ENCODE measurements at regions not wholly inside any gene's neighbourhood (a gene's known extent, or its start where the extent isn't known, plus 50 kb on each side); places are given as distances from the start of the nearest gene placed in this dataset.

DNA sequence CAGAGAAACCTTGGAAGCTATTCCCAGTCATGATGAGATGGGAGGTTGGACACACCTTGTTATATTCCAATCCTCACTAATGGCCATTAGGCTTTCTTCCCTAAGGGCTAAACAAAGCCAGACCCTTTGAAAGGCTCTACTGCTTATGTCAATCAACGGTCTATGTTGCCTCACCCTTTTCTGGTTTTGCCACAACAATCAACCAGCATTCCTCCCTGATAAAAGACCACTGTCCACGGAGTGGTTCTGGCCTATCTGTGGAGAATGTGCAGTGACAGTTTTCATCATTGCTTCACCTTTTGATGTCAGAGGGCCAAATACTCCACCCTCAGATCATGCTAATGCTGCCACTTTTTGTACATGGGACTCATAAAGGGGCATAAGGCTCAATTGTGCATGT, 913.4 kb downstream of the RPA4 start:
- no peak for TF ChIP-seq EZH2 (IDR thresholded peaks at IDR 0.05; ENCODE audit: borderline replicate concordance, low read length)
- TF ChIP-seq, protein P1, sequence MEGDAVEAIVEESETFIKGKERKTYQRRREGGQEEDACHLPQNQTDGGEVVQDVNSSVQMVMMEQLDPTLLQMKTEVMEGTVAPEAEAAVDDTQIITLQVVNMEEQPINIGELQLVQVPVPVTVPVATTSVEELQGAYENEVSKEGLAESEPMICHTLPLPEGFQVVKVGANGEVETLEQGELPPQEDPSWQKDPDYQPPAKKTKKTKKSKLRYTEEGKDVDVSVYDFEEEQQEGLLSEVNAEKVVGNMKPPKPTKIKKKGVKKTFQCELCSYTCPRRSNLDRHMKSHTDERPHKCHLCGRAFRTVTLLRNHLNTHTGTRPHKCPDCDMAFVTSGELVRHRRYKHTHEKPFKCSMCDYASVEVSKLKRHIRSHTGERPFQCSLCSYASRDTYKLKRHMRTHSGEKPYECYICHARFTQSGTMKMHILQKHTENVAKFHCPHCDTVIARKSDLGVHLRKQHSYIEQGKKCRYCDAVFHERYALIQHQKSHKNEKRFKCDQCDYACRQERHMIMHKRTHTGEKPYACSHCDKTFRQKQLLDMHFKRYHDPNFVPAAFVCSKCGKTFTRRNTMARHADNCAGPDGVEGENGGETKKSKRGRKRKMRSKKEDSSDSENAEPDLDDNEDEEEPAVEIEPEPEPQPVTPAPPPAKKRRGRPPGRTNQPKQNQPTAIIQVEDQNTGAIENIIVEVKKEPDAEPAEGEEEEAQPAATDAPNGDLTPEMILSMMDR (IDR thresholded peaks at IDR 0.05; ENCODE audit: low read length): no peak
